ENCODE measurements at regions not wholly inside any gene's neighbourhood (a gene's known extent, or its start where the extent isn't known, plus 50 kb on each side); places are given as distances from the start of the nearest gene placed in this dataset.
A peak's percentile ranks its signal among the peaks of the same experiment; 100 is the strongest.

GRCh38 chr17:33674685-33675084, 381.6 kb upstream of the ASIC2 start:
- Histone ChIP-seq H3K36me3 (ENCODE audit: control insufficient read depth in 2 of 3, insufficient read depth in 3 of 3, low read length in 3 of 3) (no peaks in the 10 kb centered on the region), H3K9me3 (ENCODE audit: control insufficient read depth in 2 of 3, insufficient read depth in 1 of 3, low read length in 3 of 3) (no peaks in the 10 kb centered on the region), H3K9ac (ENCODE audit: low read length in 3 of 3) (no peak overlapping the region), H3K4me3 (ENCODE audit: low read length in 3 of 3) (no peak overlapping the region), H3K4me1 (ENCODE audit: control insufficient read depth in 2 of 3, insufficient read depth in 2 of 3, low read depth in 1 of 3, low read length in 3 of 3) (no peaks in the 10 kb centered on the region), H3K27ac (ENCODE audit: low read depth in 2 of 2, low read length in 2 of 2) (no peak overlapping the region), H3K27me3 (ENCODE audit: control insufficient read depth, insufficient read depth, low read length) (no peaks in the 10 kb centered on the region)
- peak in 4 of 5 donors; percentile 56 to 83 (median 68) for DNase-seq
- peak; percentile 92 for FAIRE-seq
- TF ChIP-seq CTCF (IDR thresholded peaks at IDR 0.05; ENCODE audit: borderline replicate concordance, extremely low read depth, insufficient read depth), result peak; percentile 65
- intact Hi-C loops (cut with DNase I), result no loop called here

- TF ChIP-seq CTCF (IDR thresholded peaks at IDR 0.05; ENCODE audit: borderline replicate concordance, extremely low read depth, insufficient read depth), result no peak
- Histone ChIP-seq H3K36me3 (ENCODE audit: control insufficient read depth in 2 of 3, insufficient read depth in 3 of 3, low read length in 3 of 3) (no peaks in the 10 kb centered on the region), H3K27ac (ENCODE audit: low read depth in 2 of 2, low read length in 2 of 2) (no peak overlapping the region), H3K4me1 (ENCODE audit: control insufficient read depth in 2 of 3, insufficient read depth in 2 of 3, low read depth in 1 of 3, low read length in 3 of 3) (no peaks in the 10 kb centered on the region), H3K27me3 (ENCODE audit: control insufficient read depth, insufficient read depth, low read length) (no peaks in the 10 kb centered on the region), H3K9me3 (ENCODE audit: control insufficient read depth in 2 of 3, insufficient read depth in 1 of 3, low read length in 3 of 3) (no peaks in the 10 kb centered on the region), H3K4me3 (ENCODE audit: low read length in 3 of 3) (no peak overlapping the region), H3K9ac (ENCODE audit: low read length in 3 of 3) (no peak overlapping the region)
- FAIRE-seq, result no peak
- DNase-seq, result no peak
- intact Hi-C loops (cut with DNase I), result no loop called here
Measured at GRCh38 chr17:33676444-33676843, 383.3 kb upstream of the ASIC2 start.

- no peaks in the 10 kb centered on the region for H3K27me3 ChIP-seq (ENCODE audit: control insufficient read depth, insufficient read depth, low read length)
- DNase-seq, result no peak
- no peaks in the 10 kb centered on the region for H3K36me3 ChIP-seq (ENCODE audit: control insufficient read depth in 2 of 3, insufficient read depth in 3 of 3, low read length in 3 of 3)
- H3K4me3 ChIP-seq (ENCODE audit: low read length in 3 of 3), result no peak overlapping the region
- no peak for TF ChIP-seq CTCF (IDR thresholded peaks at IDR 0.05; ENCODE audit: borderline replicate concordance, extremely low read depth, insufficient read depth)
- H3K9ac ChIP-seq (ENCODE audit: low read length in 3 of 3), result no peak overlapping the region
- H3K9me3 ChIP-seq (ENCODE audit: control insufficient read depth in 2 of 3, insufficient read depth in 1 of 3, low read length in 3 of 3), result no peaks in the 10 kb centered on the region
- intact Hi-C loops (cut with DNase I), result no loop called here
- H3K27ac ChIP-seq (ENCODE audit: low read depth in 2 of 2, low read length in 2 of 2), result no peak overlapping the region
- H3K4me1 ChIP-seq (ENCODE audit: control insufficient read depth in 2 of 3, insufficient read depth in 2 of 3, low read depth in 1 of 3, low read length in 3 of 3), result no peaks in the 10 kb centered on the region
- FAIRE-seq, result no peak
Measured at GRCh38 chr17:33679595-33679994, 386.5 kb upstream of the ASIC2 start.

GRCh38 chr17:33680472-33680871, 387.4 kb upstream of the ASIC2 start:
- no peak overlapping the region for H3K9ac ChIP-seq (ENCODE audit: low read length in 3 of 3)
- intact Hi-C loops (cut with DNase I), result no loop called here
- no peak for TF ChIP-seq CTCF (IDR thresholded peaks at IDR 0.05; ENCODE audit: borderline replicate concordance, extremely low read depth, insufficient read depth)
- FAIRE-seq, result no peak
- no peaks in the 10 kb centered on the region for H3K4me1 ChIP-seq (ENCODE audit: control insufficient read depth in 2 of 3, insufficient read depth in 2 of 3, low read depth in 1 of 3, low read length in 3 of 3)
- no peaks in the 10 kb centered on the region for H3K9me3 ChIP-seq (ENCODE audit: control insufficient read depth in 2 of 3, insufficient read depth in 1 of 3, low read length in 3 of 3)
- no peak overlapping the region for H3K4me3 ChIP-seq (ENCODE audit: low read length in 3 of 3)
- H3K27me3 ChIP-seq (ENCODE audit: control insufficient read depth, insufficient read depth, low read length), result no peaks in the 10 kb centered on the region
- H3K27ac ChIP-seq (ENCODE audit: low read depth in 2 of 2, low read length in 2 of 2), result no peak overlapping the region
- H3K36me3 ChIP-seq (ENCODE audit: control insufficient read depth in 2 of 3, insufficient read depth in 3 of 3, low read length in 3 of 3), result no peaks in the 10 kb centered on the region
- DNase-seq, result no peak

Measured in kidney (tissue), 13 donors.